ENCODE measurements at regions not wholly inside any gene's neighbourhood (a gene's known extent, or its start where the extent isn't known, plus 50 kb on each side); places are given as distances from the start of the nearest gene placed in this dataset.
"Not testable (repeated sequence)": the region's sequence is repeated elsewhere in the genome, so short reads cannot be mapped to it uniquely, and the experiment has no call there.

DNA sequence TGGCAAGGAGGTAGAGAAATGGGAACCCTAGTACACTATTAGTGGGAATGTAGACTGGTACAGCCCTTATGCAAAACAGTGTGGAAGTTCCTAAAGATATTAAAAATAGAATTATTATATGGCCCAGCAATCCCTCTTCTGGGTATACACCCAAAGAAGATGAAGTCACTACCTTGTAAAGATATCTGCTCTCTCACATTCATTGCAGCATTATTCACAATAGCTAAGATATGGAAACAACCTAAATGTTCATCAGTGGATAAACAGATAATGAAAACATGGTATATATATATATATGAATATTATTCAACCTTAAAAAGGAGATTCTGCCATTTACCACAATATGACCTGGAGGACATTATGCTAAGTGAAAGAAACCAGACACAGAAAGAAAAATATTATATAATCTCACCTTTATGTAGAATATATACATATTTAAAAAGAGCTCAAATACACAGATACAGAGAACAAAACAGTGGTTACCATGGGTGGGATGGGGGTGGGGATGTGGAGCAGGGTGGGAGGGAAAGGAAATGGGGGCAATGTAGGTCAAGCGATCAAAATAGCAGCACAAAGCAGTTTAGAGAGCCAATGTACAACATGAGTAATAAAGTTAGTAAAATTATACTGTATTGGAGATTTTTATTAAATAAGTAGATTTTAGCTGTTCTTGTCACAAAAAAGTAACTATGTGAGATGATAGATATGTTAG is 138.6 kb downstream of the SPRY1 start:
- in situ Hi-C loops (cut with MboI; ENCODE audit: low sequenced_read_pairs): no loop called here

- in situ Hi-C loops (cut with MboI; ENCODE audit: low sequenced_read_pairs): no loop called here
Measured at GRCh38 chr4:123536225-123536624, 139.6 kb downstream of the SPRY1 start.

GRCh38 chr4:123537906-123538402 is 141.4 kb downstream of the SPRY1 start:
- in situ Hi-C loops (cut with MboI; ENCODE audit: low sequenced_read_pairs): not testable (repeated sequence)

- in situ Hi-C loops (cut with MboI; ENCODE audit: low sequenced_read_pairs): no loop called here
Measured at GRCh38 chr4:123545667-123546572, 149.3 kb downstream of the SPRY1 start.

GRCh38 chr4:123546573-123547060 is 150.0 kb downstream of the SPRY1 start:
- in situ Hi-C loops (cut with MboI; ENCODE audit: low sequenced_read_pairs): no loop called here

DNA sequence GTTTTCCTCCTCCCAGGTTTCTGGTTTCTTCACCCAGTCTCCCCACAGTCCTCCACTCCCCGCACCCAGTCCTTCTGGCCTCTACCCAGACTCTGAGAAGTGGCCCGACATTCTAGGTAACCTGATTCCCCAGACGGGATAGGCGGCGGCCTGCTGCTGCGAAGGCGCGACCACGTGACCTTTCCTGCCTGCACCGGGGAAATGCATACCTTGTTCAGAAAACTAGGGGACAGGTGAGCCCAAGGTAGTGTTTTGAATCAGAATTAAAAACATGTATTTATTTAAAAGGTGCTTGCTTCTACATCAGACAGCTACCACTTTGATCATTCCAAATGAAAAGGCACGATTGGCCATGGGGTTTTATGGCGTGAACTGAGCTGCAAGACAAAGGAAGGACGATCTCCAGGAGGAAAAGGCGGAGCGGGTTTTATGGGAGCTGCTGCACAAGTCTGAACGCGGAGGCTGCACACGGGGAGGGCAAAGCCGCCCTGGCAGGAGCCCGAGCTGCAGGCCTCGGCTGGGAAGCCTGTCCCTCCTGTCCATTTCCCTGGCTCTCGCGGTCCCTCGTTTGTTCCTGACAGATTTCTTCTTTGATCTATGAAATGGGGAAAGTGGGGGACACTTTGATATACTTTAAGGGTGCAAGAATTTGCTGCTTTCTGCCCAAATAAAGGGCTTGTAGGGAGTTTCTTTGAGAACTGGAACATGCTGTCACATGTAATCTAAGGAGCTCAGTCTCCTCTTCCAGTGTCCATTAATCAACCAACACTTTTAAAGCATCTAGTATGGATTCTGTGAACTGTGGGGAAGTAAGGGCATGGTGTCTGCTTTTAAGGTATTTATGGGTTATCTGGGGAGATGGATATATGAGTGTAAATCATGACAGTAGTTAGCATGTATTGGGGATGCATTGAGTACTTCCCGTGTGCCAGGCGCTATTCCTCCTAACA is 150.9 kb downstream of the SPRY1 start:
- in situ Hi-C loops (cut with MboI; ENCODE audit: low sequenced_read_pairs): no loop called here

- in situ Hi-C loops (cut with MboI; ENCODE audit: low sequenced_read_pairs): no loop called here
Measured at GRCh38 chr4:123553279-123553678, 156.7 kb downstream of the SPRY1 start.

- in situ Hi-C loops (cut with MboI; ENCODE audit: low sequenced_read_pairs): no loop called here
Measured at GRCh38 chr4:123553733-123554637, 157.4 kb downstream of the SPRY1 start.

DNA sequence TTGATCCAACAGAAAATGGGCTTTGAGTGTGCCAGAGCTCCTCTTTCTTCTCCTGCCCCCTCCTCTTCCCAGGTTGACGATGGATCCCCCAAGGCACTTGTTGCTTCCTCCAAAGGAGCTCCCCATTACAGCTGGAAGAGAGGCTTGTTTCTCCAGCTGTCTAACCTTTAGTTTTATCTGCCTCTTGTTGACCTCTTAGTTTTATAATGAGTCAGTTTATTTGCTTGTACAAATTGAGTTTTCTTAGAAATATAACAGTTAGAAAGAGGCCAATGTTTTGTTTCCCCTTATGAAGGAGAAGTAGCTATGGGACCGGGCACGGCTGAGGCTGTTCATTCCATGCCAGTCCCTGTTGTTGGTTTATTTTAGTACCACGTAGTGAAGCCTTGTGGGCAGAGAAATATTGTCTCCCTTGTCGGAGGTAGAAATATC is 158.2 kb downstream of the SPRY1 start:
- in situ Hi-C loops (cut with MboI; ENCODE audit: low sequenced_read_pairs): no loop called here

DNA sequence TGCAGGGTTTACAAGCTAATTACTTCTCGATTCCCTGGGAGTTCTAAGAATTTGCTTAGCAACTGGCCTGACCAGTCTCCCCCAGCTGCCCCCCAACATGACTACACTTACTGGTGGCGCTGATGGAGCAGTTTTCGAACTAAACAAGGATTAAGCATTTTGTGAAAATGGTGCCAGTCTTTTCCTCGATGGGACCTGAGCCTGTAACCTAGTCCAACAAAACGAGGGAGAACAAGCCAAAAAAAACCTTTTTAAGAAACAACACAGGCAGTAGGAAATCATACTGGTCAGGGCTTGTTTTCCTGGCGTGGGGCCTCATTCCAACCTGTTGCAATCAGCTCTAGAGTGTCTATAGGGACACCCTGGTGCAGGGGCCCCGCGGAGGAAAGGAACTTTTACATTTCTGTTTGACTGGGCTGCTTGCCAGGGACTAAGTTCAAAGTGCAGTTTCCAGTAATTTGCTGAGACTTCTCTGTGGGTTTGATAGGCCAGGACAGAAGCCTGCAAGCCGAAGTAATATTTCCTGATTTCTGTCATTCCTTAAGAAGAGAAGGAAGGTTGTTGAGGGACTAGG is 158.7 kb downstream of the SPRY1 start:
- in situ Hi-C loops (cut with MboI; ENCODE audit: low sequenced_read_pairs): no loop called here

GRCh38 chr4:123555807-123556273 is 159.2 kb downstream of the SPRY1 start:
- in situ Hi-C loops (cut with MboI; ENCODE audit: low sequenced_read_pairs): no loop called here

DNA sequence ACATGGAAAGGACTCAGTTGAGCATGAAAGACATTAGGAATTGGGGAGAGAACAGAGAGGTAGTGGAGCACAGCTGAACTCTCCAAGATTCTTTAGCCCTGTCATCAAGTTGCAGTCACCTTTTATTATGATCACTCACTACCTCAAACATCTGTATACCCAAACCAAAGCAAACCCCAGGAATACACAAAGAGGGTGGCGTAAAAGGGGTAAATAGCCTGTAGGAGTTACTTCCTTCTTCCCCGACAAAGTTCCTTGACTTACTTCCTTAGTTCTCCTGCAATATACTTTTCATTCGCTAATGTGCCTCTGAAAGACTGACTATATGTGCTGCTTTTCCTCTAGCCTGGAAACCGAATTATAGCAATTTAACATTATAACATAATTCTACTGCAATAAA is 159.9 kb downstream of the SPRY1 start:
- in situ Hi-C loops (cut with MboI; ENCODE audit: low sequenced_read_pairs): no loop called here

GRCh38 chr4:123557857-123558536 is 161.4 kb downstream of the SPRY1 start:
- in situ Hi-C loops (cut with MboI; ENCODE audit: low sequenced_read_pairs): no loop called here

- in situ Hi-C loops (cut with MboI; ENCODE audit: low sequenced_read_pairs): no loop called here
Measured at GRCh38 chr4:123558865-123559264, 162.3 kb downstream of the SPRY1 start.

DNA sequence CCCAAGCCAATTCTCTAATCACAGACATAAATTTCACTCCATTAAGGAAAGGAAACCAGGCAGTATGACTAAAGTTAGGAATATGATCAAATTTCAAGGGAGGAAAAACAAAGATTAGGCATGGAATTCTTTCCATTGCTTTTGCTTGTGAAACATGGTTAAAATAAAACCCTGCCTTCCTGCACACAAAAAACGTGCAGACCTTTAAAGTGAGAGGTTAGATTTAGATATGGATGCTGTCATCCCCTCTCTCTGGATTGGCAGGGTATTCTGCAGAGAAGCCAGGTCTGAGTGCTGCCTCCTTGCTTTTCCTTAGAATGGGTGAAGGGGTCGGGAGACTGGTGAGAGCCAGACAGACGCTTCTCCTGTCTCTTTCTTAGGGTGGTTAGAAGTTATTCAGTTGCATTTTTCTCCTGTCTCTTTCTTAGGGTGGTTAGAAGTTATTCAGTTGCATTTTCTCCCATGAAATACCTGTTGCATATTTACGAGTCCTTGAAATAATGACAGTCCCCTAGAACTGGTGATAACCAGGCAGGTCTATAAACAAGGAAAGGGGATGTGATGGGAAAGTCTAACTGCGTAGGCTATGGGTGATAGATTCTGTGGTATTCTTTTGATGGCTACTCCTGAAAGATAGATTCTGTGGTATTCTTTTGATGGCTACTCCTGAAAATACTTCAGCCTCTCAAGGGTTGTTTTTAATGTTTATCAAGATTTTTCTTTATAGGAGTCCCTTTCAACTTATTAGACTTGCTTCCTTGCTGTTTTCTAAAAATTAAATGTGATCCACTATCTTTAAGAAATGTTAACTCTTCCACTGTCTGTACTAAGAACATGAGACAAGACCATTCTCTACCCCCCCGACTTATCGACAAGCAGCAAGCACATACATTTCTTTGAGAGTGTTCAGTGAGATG is 163.6 kb downstream of the SPRY1 start:
- in situ Hi-C loops (cut with MboI; ENCODE audit: low sequenced_read_pairs): no loop called here

- in situ Hi-C loops (cut with MboI; ENCODE audit: low sequenced_read_pairs): no loop called here
Measured at GRCh38 chr4:123561525-123561924, 164.9 kb downstream of the SPRY1 start.

DNA sequence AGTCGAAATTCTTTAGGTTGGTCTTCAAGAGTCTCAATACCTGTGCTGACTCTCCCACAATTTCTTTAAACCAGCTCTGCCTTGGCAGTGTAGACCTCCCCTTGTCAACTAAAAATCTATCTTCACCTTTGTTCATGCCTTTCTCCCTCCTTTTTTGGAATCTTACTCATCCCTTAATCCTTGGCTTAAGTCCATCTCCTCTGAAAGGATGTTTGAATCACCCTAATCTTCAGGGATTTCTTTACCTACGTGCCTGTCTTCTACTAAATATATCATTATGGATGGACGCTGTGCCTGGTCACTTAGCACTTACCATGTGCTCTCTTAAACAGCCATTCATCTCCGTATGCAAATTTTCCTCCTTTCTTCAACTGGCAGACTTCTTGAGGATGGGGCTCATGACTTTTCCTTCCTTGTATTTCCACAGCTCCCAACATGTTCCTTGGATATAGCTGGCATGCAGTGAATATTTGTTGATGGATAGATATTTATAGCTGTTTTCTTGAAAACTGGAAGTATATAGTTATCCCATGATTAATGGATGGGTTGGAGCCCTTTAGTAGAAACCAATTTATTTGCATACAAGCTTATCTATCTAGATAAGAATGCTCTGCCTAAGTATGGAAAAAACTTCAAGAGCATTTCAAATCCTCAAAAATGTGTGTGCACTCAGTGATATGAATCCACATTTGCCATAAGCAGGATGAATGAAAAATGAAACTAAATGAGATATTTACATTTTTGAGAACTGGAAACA is 166.6 kb downstream of the SPRY1 start:
- in situ Hi-C loops (cut with MboI; ENCODE audit: low sequenced_read_pairs): no loop called here

Data from HL-60/S4 treated with phorbol 12-myristate 13-acetate at 8.2 ng/mL for 4 days and 3 days (cell line).